Heart right ventricle (tissue), 16 donors: ENCODE measurements at regions not wholly inside any gene's neighbourhood (a gene's known extent, or its start where the extent isn't known, plus 50 kb on each side); places are given as distances from the start of the nearest gene placed in this dataset.

Experiments
- ATAC-seq, 8 donors: fragments of 200-7000 bp; cut with Tn5 transposase; one replicate each; pipeline ENCODE4 v1.9.1; 2020; ENCODE audit warnings: mild to moderate bottlenecking in 8 of 8, moderate library complexity in 8 of 8, moderate number of reproducible peaks in 1 of 8
- DNase-seq, 2 donors: peaks; one replicate each; pipeline ENCODE4 v3.0.0-alpha.2; 2020
- H3K27ac ChIP-seq, 10 donors: fragments of 200-600 bp; sonication (generic) in 2 of 10; one replicate each; pipeline versions ENCODE4 v1.5.0 to v1.8.0; 2020 to 2022; ENCODE audit warnings: mild to moderate bottlenecking in 3 of 10
- H3K27me3 ChIP-seq, 7 donors: fragments of 200-600 bp; one replicate each; pipeline ENCODE4 v1.8.0; 2021 to 2022; ENCODE audit warnings: mild to moderate bottlenecking in 2 of 7
- H3K36me3 ChIP-seq, 9 donors: fragments of 200-600 bp; sonication (generic) in 1 of 9; one replicate each; pipeline versions ENCODE4 v1.5.0 to v1.8.0; 2020 to 2022; ENCODE audit warnings: mild to moderate bottlenecking in 2 of 9
- H3K4me1 ChIP-seq, 9 donors: fragments of 200-600 bp; sonication (generic) in 1 of 9; one replicate each; pipeline versions ENCODE4 v1.5.0 to v1.8.0; 2020 to 2022; ENCODE audit warnings: mild to moderate bottlenecking in 4 of 9
- H3K4me3 ChIP-seq, 10 donors: fragments of 200-600 bp; sonication (generic) in 2 of 10; one replicate each; pipeline versions ENCODE4 v1.5.0 to v1.8.0; 2020 to 2022; ENCODE audit warnings: mild to moderate bottlenecking in 7 of 10, moderate library complexity in 2 of 10
- H3K9me3 ChIP-seq, 11 donors: fragments of 200-600 bp in 10 of 11; sonication (generic) in 2 of 11; one replicate each; pipeline versions ENCODE4 v1.5.0 to v1.8.0; 2013 to 2022; ENCODE audit warnings: mild to moderate bottlenecking in 2 of 11, control low read depth in 1 of 11, moderate library complexity in 1 of 11
- WGBS, 2 donors: extraction: QIAGEN DNeasy Blood & Tissue Kit; methylation state at CpG; one replicate each; pipeline ENCODE4 v1.1.7; 2013; ENCODE audit warnings: inconsistent platforms in 1 of 2; 5-methylcytosine and 5-hydroxymethylcytosine counted together
- intact Hi-C, 10 donors: fragments of 100-400 bp; cut with DNase I; formaldehyde crosslinking; loops; one replicate each; pipeline versions ENCODE4 v1.11.1 to v1.14.2; 2022
- TF ChIP-seq, protein P1 (sequence below), 9 donors: fragments of 200-600 bp; sonication (generic) in 2 of 9; IDR thresholded peaks; one replicate each; pipeline versions ENCODE4 v1.5.0 to v1.8.0; 2021 to 2022; ENCODE audit warnings: antibody characterized with exemption in 9 of 9, mild to moderate bottlenecking in 5 of 9, moderate library complexity in 1 of 9
- donor health status: Arrhythmogenic right ventricular cardiomyopathy.
- donor health status: ischemic (EF 13 %, LVEDD 7.1; RV severe dilation, severe dysfunction).
- donor health status: healthy with polysubstance abuse.
- donor health status: DM: no; HTN: yes; CAD: no.
- donor health status: DM: no; HTN: no; CAD: no.
- donor health status: ischemic (EF 25% LVEDD 6.9; RV normal size, moderate dysfunction).
- donor health status: ischemic (EF 25% LVEDD 5.7; RV mildly dilated, moderate dysfunction).
- donor health status: healthy.
- donor health status: DM: yes; HTN: yes; CAD: no.
- donor health status: Ischemic cardiomyopathy.
- donor health status: ischemic (EF 35%, LVEDD 5.7; RV mildly dilated, moderate dysfunction).
- donor health status: nonischemic (EF 11% LVEDD 7.7; RV severe dilation, severe dysfunction).
- donor health status: DM: yes; HTN: yes; CAD: no.
- donor health status: PGD.
- donor health status: ischemic (EF 29% LVEDD 5.4; RV normal size, mild dysfunction).
- donor health status: nonischemic (EF 23%, LVEDD 6.1; RV moderate dilation, normal function).

- Histone ChIP-seq H3K27me3 (no peaks in the 10 kb centered on the region), H3K9me3 (peaks cover 0 to 9% (median 0%) of the 10 kb centered on the region in 11 donors), H3K4me1 (no peaks in the 10 kb centered on the region), H3K36me3 (no peaks in the 10 kb centered on the region), H3K4me3 (no peak overlapping the region), H3K27ac (no peak overlapping the region)
- DNase-seq (no peak), ATAC-seq (no peak)
- intact Hi-C loops = no loop called here
- WGBS, 2 donors = 73 to 80% methylated on average over 4 of the region's 4 CpGs
- TF ChIP-seq, protein P1, sequence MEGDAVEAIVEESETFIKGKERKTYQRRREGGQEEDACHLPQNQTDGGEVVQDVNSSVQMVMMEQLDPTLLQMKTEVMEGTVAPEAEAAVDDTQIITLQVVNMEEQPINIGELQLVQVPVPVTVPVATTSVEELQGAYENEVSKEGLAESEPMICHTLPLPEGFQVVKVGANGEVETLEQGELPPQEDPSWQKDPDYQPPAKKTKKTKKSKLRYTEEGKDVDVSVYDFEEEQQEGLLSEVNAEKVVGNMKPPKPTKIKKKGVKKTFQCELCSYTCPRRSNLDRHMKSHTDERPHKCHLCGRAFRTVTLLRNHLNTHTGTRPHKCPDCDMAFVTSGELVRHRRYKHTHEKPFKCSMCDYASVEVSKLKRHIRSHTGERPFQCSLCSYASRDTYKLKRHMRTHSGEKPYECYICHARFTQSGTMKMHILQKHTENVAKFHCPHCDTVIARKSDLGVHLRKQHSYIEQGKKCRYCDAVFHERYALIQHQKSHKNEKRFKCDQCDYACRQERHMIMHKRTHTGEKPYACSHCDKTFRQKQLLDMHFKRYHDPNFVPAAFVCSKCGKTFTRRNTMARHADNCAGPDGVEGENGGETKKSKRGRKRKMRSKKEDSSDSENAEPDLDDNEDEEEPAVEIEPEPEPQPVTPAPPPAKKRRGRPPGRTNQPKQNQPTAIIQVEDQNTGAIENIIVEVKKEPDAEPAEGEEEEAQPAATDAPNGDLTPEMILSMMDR (IDR thresholded peaks at IDR 0.05) = no peak
Observed at GRCh38 chr3:111412656-111413055, 129.3 kb upstream of the CD96 start.

- TF ChIP-seq, protein P1 (IDR thresholded peaks at IDR 0.05) = no peak
- H3K27ac ChIP-seq = no peak overlapping the region
- no peaks in the 10 kb centered on the region for H3K4me1 ChIP-seq
- no peaks in the 10 kb centered on the region for H3K36me3 ChIP-seq
- intact Hi-C loops = no loop called here
- ATAC-seq (no peak), DNase-seq (no peak)
- H3K27me3 ChIP-seq = no peaks in the 10 kb centered on the region
- no peak overlapping the region for H3K4me3 ChIP-seq
- H3K9me3 ChIP-seq = no peaks in the 10 kb centered on the region
Observed at GRCh38 chr3:111414531-111414930, 127.5 kb upstream of the CD96 start.

- Histone ChIP-seq H3K4me3 (no peak overlapping the region), H3K36me3 (no peaks in the 10 kb centered on the region), H3K4me1 (no peaks in the 10 kb centered on the region), H3K9me3 (no peaks in the 10 kb centered on the region), H3K27ac (no peak overlapping the region), H3K27me3 (no peaks in the 10 kb centered on the region)
- TF ChIP-seq, protein P1 (IDR thresholded peaks at IDR 0.05) = no peak
- DNase-seq (no peak), ATAC-seq (no peak)
- intact Hi-C loops = no loop called here
Observed at GRCh38 chr3:111415018-111415417, 127.0 kb upstream of the CD96 start.

GRCh38 chr3:111418391-111418790 is 123.6 kb upstream of the CD96 start:
- 71 to 76% methylated on average over 1 of the region's 1 CpG for WGBS, 2 donors
- H3K36me3 ChIP-seq = no peaks in the 10 kb centered on the region
- H3K9me3 ChIP-seq = no peaks in the 10 kb centered on the region
- H3K27me3 ChIP-seq = no peaks in the 10 kb centered on the region
- intact Hi-C loops = no loop called here
- H3K4me3 ChIP-seq = no peak overlapping the region
- TF ChIP-seq, protein P1 (IDR thresholded peaks at IDR 0.05) = no peak
- ATAC-seq (no peak), DNase-seq (no peak)
- H3K4me1 ChIP-seq = no peaks in the 10 kb centered on the region
- H3K27ac ChIP-seq = no peak overlapping the region

DNA sequence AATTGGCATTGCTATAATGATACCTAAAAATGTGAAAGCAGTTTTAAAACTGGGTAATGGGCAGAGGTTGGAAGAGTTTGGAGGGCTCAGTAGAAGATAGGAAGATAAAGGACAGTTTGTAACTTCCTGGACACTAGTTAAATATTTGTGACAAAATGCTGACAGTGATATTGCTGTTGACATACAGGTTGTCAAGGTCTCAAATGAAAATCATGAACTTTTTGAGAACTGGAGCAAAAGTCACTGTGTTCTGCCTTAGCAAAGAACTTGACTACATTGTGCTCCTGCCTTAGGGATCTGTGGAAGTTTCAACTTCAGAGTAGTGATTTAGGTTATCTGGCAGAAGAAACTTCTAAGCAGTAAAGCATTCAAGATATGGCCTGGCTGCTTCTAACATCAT is 113.7 kb upstream of the CD96 start:
- TF ChIP-seq, protein P1 (IDR thresholded peaks at IDR 0.05) = no peak
- no peak overlapping the region for H3K27ac ChIP-seq
- H3K4me1 ChIP-seq = no peaks in the 10 kb centered on the region
- peaks cover 0 to 53% (median 7%) of the 10 kb centered on the region in 11 donors for H3K9me3 ChIP-seq
- DNase-seq = no peak
- no peak overlapping the region for H3K4me3 ChIP-seq
- no peak for ATAC-seq
- intact Hi-C loops = no loop called here
- H3K36me3 ChIP-seq = no peaks in the 10 kb centered on the region
- H3K27me3 ChIP-seq = no peaks in the 10 kb centered on the region
